C4-2B (cell line): ENCODE measurements at regions not wholly inside any gene's neighbourhood (a gene's known extent, or its start where the extent isn't known, plus 50 kb on each side); places are given as distances from the start of the nearest gene placed in this dataset.

Source experiments
- ZFX ChIP-seq: fragments of 450-650 bp; IDR thresholded peaks from 2 replicates; pipeline ENCODE4 v1.6.1; 2017
- TF ChIP-seq, protein P1 (sequence below): fragments of 450-650 bp; conservative IDR thresholded peaks from 2 replicates; pipeline ENCODE4 v1.5.1; 2017; ENCODE audit warnings: mild to moderate bottlenecking

DNA sequence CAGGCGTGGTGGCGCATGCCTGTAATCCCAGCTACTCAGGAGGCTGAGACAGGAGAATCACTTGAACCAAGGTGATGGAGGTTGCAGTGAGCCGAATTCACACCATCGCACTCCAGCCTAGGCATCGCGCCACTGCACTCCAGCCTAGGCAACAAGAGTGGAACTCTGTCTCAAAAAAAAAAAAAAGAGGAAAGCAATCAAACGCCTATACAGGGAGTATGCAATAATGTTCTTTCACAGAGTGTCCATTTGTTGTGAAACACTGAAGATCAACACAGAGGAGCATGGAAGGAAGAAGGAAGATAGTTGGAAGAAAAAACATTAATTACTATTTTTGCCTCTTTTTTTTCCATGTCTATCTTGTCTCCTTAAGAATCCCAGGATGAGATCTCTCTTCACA is 113.4 kb downstream of the FBXO8 start:
- TF ChIP-seq, protein P1, sequence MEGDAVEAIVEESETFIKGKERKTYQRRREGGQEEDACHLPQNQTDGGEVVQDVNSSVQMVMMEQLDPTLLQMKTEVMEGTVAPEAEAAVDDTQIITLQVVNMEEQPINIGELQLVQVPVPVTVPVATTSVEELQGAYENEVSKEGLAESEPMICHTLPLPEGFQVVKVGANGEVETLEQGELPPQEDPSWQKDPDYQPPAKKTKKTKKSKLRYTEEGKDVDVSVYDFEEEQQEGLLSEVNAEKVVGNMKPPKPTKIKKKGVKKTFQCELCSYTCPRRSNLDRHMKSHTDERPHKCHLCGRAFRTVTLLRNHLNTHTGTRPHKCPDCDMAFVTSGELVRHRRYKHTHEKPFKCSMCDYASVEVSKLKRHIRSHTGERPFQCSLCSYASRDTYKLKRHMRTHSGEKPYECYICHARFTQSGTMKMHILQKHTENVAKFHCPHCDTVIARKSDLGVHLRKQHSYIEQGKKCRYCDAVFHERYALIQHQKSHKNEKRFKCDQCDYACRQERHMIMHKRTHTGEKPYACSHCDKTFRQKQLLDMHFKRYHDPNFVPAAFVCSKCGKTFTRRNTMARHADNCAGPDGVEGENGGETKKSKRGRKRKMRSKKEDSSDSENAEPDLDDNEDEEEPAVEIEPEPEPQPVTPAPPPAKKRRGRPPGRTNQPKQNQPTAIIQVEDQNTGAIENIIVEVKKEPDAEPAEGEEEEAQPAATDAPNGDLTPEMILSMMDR: no peak
- no peak for TF ChIP-seq ZFX
